ENCODE measurements at regions not wholly inside any gene's neighbourhood (a gene's known extent, or its start where the extent isn't known, plus 50 kb on each side); places are given as distances from the start of the nearest gene placed in this dataset.

- Histone ChIP-seq H3K27ac (no peak overlapping the region), H3K4me1 (no peaks in the 10 kb centered on the region), H3K9me3 (no peaks in the 10 kb centered on the region), H3K27me3 (no peaks in the 10 kb centered on the region), H3K36me3 (no peaks in the 10 kb centered on the region), H3K4me3 (no peak overlapping the region)
- 45 to 65% (median 54%) methylated on average over 3 of the region's 3 CpGs for WGBS, 4 donors
- no peak for ATAC-seq
- TF ChIP-seq CTCF (IDR thresholded peaks at IDR 0.05) (no peak), POLR2A (IDR thresholded peaks at IDR 0.05) (no peak)
- DNase-seq = no peak
- intact Hi-C loops (cut with DNase I) = no loop called here
Measured at GRCh38 chrX:129000018-129000417, 523.3 kb downstream of the SMARCA1 start.

GRCh38 chrX:128992107-128992971, 531.0 kb downstream of the SMARCA1 start:
- no peak for DNase-seq
- TF ChIP-seq POLR2A (IDR thresholded peaks at IDR 0.05) (no peak), CTCF (IDR thresholded peaks at IDR 0.05) (peak in 2 of 12 donors; percentile 3 to 10)
- WGBS, 4 donors = 45 to 91% (median 77%) methylated on average over 3 to 4 of the region's 4 CpGs
- Histone ChIP-seq H3K27ac (no peak overlapping the region), H3K27me3 (no peaks in the 10 kb centered on the region), H3K4me3 (no peak overlapping the region), H3K4me1 (no peaks in the 10 kb centered on the region), H3K36me3 (no peaks in the 10 kb centered on the region), H3K9me3 (peaks cover 0 to 6% (median 0%) of the 10 kb centered on the region in 12 donors)
- intact Hi-C loops (cut with DNase I) = no loop called here
- ATAC-seq = no peak

- Histone ChIP-seq H3K36me3 (no peaks in the 10 kb centered on the region), H3K9me3 (no peaks in the 10 kb centered on the region), H3K4me3 (no peak overlapping the region), H3K4me1 (no peaks in the 10 kb centered on the region), H3K27ac (no peak overlapping the region), H3K27me3 (peaks cover 0 to 14% (median 0%) of the 10 kb centered on the region in 9 donors)
- ATAC-seq = no peak
- DNase-seq = no peak
- TF ChIP-seq CTCF (IDR thresholded peaks at IDR 0.05) (peak in 10 of 12 donors; percentile 20 to 45 (median 34)), POLR2A (IDR thresholded peaks at IDR 0.05) (no peak)
- 5 to 16% (median 10%) methylated on average over 6 of the region's 6 CpGs for WGBS, 4 donors
- intact Hi-C loops (cut with DNase I) = no loop called here
Measured at GRCh38 chrX:128975745-128976144, 547.5 kb downstream of the SMARCA1 start.

GRCh38 chrX:128973033-128973432, 550.3 kb downstream of the SMARCA1 start:
- DNase-seq (no peak), ATAC-seq (no peak)
- TF ChIP-seq POLR2A (IDR thresholded peaks at IDR 0.05) (no peak), CTCF (IDR thresholded peaks at IDR 0.05) (no peak)
- intact Hi-C loops (cut with DNase I) = no loop called here
- Histone ChIP-seq H3K4me1 (no peaks in the 10 kb centered on the region), H3K36me3 (no peaks in the 10 kb centered on the region), H3K27ac (no peak overlapping the region), H3K4me3 (no peak overlapping the region), H3K27me3 (peaks cover 0 to 16% (median 0%) of the 10 kb centered on the region in 9 donors), H3K9me3 (no peaks in the 10 kb centered on the region)
- WGBS, 4 donors = 50 to 80% (median 69%) methylated on average over 3 of the region's 3 CpGs

All from heart left ventricle (tissue), 16 donors.